ENCODE measurements at regions not wholly inside any gene's neighbourhood (a gene's known extent, or its start where the extent isn't known, plus 50 kb on each side); places are given as distances from the start of the nearest gene placed in this dataset.

DNA sequence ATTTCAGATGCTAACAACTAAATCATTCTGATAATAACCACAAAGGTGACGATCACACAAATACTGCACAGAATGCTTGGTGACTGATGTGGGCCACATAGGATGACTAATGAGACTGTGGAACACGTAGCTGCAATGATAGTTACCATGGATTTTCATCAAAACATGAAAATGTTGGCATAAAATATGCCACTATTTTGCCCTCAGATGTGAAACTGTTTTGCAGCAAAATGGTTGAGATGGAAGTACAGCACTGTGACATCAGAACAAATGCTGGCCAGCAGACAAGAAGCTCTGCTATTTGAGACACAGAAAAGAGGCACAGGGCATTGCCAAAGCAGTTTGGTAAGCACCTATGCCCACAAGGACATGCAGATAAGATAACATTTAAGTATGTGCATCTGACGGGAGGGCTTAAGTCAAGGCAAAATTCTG, 83.8 kb downstream of the NIBAN1 start:
- TF ChIP-seq, protein P1, sequence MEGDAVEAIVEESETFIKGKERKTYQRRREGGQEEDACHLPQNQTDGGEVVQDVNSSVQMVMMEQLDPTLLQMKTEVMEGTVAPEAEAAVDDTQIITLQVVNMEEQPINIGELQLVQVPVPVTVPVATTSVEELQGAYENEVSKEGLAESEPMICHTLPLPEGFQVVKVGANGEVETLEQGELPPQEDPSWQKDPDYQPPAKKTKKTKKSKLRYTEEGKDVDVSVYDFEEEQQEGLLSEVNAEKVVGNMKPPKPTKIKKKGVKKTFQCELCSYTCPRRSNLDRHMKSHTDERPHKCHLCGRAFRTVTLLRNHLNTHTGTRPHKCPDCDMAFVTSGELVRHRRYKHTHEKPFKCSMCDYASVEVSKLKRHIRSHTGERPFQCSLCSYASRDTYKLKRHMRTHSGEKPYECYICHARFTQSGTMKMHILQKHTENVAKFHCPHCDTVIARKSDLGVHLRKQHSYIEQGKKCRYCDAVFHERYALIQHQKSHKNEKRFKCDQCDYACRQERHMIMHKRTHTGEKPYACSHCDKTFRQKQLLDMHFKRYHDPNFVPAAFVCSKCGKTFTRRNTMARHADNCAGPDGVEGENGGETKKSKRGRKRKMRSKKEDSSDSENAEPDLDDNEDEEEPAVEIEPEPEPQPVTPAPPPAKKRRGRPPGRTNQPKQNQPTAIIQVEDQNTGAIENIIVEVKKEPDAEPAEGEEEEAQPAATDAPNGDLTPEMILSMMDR (conservative IDR thresholded peaks at IDR 0.05) = no peak
- TF ChIP-seq ZFX (IDR thresholded peaks at IDR 0.05) = no peak
